HG03060 (cell line): ENCODE measurements at regions not wholly inside any gene's neighbourhood (a gene's known extent, or its start where the extent isn't known, plus 50 kb on each side); places are given as distances from the start of the nearest gene placed in this dataset.

Experiments used
- ATAC-seq: cut with Tn5 transposase; IDR thresholded peaks from one replicate; pipeline ENCODE4 v1.9.1; 2021; ENCODE audit warnings: low read depth, moderate number of reproducible peaks; ENCODE audit not compliant: unreplicated experiment

DNA sequence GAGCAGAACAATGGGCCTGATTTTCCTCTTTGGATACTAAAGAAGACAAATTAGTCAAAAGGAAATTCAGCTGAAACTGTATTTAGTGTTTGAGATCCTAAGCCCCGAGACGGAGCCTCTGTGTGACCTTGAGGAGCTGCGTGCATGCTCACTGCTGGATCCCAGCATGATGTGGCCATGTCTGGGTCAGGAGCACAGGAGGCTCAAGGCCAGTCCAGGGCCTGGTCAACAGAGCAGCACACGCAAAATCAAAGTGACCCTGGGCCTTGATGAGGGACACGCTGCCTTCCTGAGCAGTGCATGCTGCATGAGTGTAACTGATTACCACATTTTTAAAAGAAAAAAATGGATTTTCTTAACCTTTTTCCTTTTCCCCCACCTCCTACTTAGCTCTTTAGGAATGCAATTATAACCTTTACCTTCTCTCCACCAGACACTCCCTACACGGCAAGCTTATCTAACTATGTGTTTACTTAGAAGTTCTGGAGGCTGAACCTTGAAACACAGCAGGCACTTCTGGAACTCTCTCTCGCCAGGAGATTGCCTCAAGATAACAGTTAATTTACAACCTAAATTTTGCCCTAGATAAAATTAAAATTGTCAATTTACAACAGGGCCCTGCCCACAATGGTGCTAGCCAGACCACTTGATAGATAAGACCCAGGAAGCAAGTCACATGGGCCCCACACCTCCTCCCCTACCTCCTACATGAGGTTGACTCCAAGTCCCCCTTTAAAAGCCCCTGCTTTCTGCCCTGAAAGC lies 144.6 kb downstream of the LRIG2 start:
- no peak for ATAC-seq

GRCh38 chr1:113219377-113219776 lies 146.4 kb downstream of the LRIG2 start:
- ATAC-seq = no peak

DNA sequence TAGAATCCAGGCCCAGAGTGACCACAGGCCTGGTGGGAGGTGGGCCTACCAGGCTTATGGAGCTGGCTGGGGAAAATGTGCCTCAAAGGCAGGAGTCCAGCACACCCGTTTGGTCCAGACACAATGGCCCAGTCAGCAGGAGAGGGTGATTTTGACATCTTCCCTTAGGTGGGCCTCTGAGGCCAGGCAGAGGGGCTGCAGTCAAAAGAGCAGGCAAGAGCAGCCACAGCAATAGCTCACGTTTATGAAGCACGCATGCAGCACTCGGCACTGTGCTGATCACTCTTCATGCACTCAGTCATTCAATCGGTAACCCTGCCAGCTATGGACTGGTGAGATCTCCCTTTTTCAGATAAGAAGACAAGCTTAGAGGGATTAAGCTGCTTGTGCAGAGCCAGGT lies 146.8 kb downstream of the LRIG2 start:
- no peak for ATAC-seq

GRCh38 chr1:113223040-113223439 lies 150.0 kb downstream of the LRIG2 start:
- no peak for ATAC-seq

DNA sequence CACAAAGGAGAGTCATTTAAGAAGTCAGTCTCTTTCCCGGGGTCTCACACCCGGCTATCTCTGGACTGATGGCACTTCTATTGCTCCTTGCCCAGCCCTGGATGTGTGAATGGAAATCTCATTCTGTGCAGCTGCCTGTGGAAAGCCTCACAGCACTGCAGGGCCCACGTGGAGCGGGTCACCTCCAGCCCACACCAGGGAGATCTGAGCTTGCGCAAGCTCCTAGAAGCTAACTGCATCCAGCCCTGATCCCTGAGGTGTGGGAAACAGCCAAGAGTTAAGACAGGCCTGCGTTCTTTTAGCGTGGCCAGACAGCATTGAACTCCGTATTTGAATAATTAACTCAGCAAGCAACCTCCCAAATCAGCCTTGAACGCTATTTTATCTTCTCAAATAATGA lies 150.5 kb downstream of the LRIG2 start:
- no peak for ATAC-seq

- no peak for ATAC-seq
Measured at GRCh38 chr1:113226148-113226547, 153.2 kb downstream of the LRIG2 start.

DNA sequence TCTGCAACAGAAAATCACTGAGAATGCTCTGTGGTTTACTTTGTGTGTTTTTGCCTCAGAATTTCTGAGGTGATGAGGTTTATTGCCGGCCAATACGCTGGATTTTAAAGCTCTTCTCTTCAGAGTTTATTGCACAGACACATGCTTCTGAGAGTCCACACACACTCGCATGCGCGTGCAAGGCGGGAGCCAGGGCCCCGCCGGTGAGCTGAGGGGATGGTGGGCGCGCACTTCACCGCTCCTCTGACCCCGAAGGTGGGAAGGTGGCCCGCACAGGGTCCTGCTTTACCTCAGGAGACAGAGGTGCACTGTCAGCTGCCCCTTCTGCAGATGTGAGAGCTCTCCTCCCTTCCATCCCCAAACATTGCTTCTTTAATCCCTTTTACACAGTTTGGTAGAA lies 158.4 kb upstream of the MAGI3 start:
- ATAC-seq = no peak

DNA sequence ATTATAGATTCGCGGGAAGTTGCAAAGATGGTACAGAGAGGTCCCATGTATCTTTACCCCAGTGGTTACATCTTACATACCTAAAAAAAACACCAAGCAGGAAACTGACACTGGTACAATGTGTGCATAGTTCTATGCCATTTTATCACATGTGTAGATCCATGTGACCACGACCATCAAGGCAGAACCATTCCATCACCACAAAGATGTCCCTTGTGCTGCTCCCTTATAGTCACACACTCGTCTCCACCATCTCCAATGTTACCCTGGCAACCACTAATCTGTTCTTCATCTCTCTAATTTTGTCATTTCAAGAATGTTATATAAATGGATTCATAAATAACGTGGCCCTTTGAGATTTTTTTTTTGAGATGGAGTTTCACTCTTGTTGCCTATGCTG lies 156.9 kb upstream of the MAGI3 start:
- no peak for ATAC-seq

DNA sequence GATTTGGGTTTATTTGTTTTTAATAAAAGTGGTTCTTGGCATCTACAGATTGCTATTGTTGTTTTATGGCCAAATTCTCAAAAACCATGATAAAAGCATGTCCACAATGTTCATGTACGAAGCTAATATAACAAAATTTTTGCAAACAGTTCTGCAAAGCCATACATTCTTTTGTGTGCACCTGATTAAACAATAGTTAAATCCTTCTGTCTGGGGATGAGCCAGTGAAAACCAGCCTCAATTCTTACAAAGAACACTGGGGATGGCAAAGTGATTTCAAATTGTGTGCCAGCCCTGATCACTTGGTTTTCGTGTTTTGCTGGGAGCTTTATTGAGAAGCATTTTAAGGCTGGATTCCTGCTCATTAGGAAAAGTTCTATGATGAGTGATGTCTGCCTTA lies 149.1 kb upstream of the MAGI3 start:
- no peak for ATAC-seq

- no peak for ATAC-seq
Measured at GRCh38 chr1:113242481-113242880, 147.8 kb upstream of the MAGI3 start.

DNA sequence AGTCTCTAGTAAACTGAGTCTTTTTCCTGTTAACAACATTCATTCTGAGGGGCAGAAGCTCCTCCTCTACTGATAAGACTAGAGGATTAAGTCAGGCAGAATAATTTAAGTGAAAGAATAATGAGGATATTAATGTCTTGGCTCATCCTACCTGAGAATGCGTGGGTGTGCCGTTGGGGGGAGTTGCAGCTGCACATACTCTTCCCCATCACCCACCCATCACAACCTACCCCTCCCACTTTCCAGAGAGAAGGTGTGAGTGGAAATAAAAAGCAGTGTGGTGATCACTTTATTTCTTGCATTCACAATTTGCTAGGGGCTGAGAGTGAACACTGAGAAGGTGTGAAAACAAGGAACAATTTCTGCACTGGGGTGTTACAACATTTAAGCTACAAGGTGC lies 146.8 kb upstream of the MAGI3 start:
- no peak for ATAC-seq

DNA sequence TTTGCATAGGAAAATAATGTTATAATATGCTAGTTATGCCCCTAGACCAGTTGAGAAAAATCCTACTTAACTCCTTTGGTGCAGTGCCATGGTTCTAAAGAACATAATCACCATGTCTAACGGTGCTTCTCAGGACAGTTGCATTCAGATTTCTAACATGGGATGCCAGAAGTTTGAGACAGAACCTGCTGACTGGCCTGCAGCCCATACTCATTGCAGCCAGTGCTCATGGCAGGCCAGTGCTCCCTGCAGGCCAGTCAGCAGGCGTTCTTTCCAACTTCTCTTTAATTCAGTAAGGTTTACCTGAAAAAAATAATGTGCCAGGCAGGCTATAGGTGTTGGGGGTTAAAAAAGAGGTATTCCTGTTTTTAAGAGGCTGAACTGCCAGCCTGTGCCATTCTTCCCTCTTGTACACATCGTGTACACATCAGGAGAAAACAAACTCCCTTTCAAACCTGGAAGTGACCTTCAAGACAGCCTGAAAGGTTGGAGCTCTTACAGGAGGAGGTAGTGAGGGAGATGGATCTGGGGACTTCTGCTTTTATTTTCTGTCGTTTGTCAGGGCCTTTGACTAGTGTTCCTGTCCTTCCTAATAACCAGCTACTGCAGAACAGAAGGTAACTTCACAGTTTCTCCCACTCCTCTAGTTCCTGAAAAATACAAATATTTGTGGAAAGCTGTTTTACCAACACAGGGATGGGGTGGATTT lies 146.0 kb upstream of the MAGI3 start:
- no peak for ATAC-seq

DNA sequence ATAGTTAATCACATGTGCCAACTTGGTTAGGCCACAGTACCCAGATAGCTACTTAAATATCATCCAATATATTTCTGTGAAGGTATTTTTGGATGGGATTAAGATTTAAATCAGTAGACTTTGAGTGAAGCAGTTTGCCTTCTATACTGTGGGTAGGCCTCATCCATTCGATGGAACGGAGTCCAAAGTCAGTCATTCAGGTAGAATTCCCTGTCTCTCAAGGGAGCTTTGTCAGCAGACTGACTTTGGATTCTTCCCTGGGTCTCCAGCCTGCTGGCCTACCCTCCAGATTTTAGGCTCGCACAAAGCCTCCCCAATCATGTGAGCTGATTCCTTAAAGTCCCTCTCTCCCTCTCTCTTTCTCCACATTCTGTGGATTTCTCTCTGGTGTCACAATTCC lies 145.1 kb upstream of the MAGI3 start:
- ATAC-seq = no peak

DNA sequence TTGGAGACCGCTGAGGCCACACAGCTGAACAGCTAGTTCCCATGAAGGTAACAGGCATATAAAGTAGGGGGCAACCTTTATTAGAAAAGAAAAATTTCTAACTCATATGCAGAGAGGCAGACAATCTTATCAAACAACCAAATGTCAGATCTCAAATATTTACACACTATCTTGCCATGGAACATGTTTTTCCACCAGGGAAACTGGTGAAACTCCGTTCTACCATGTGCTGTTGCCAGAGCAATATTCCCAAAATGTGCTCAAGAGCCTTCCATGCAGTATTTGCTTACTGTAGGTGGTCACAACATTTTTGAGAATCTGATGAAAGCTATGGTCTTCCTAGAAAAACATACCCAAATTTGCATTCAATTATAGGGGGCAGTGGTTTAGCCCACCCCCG lies 143.4 kb upstream of the MAGI3 start:
- ATAC-seq = no peak

GRCh38 chr1:113247355-113247754 lies 143.0 kb upstream of the MAGI3 start:
- no peak for ATAC-seq

GRCh38 chr1:113247782-113248181 lies 142.5 kb upstream of the MAGI3 start:
- no peak for ATAC-seq

GRCh38 chr1:113248494-113248893 lies 141.8 kb upstream of the MAGI3 start:
- ATAC-seq = no peak

DNA sequence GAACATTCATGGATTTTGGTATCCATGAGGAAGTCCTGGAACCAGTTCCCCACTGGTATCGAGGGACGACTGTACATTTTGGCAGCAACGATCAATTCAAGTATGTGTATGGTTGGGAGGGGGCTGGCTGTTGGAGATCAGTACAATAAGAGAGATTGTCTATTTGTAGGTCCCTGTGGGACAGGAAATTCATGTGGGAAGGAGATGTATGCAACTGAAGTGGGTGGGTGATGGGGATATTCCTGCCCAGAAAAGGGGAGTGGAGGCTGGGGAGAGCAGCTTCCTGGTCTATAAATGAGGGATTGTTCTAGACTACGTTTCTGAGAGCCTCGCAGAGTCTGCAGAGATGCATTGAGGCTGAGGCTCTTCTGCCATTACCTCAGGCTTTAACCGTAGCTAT lies 140.2 kb upstream of the MAGI3 start:
- no peak for ATAC-seq

DNA sequence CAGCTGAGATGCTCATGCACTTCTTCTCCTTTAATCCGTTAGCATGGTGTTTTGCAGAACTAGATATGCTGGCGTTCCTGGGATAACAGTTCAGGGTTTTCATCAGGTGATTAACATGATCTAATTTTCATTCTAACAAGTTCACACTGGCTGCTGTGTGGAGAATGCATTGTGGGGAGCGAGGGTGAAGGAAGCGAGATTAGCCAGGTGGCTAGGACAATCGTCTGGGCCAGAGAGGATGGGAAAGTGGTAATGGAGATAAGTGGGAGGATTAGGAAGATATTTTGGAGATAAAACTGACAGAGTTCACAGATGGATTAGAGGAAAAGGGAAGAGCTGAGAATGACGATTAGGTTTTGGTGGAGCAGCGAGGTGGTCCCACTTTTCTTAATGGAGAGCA lies 138.1 kb upstream of the MAGI3 start:
- ATAC-seq = no peak

- no peak for ATAC-seq
Measured at GRCh38 chr1:113253187-113253586, 137.1 kb upstream of the MAGI3 start.

- ATAC-seq = no peak
Measured at GRCh38 chr1:113253590-113253989, 136.7 kb upstream of the MAGI3 start.

DNA sequence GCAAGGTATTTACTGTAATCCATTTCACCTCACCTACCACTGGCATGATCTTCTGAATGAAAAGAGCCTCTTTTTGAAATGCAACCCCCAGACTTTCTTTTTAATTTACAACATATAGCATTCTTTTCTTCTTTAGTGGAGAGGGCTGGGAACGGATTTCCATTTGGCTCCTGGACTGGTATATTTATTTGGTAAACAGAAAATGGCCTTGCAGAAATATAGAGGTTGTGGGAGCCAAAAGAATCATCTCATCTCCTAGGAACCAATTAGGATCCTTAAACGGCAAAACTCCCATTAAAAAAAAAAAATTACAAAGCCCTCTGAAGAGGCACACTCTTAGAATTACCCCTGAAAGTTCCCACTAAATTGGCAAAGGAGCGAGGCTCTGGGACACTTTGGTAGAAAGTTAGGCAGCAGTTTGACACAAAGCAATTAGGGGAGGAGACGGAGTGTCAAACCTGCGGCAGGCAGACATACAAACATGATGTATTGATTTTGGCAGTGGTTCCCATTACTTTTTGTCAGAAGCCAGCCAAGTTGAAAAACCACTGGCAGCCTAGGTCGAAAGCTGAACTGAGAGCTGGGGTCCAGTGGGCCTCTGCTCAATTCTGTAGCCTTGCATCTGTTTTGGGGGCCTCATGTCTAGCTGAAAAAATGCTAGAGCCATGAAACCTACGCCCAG lies 135.1 kb upstream of the MAGI3 start:
- ATAC-seq = no peak
